Fibroblast of mammary gland (primary cell): ENCODE measurements at regions not wholly inside any gene's neighbourhood (a gene's known extent, or its start where the extent isn't known, plus 50 kb on each side); places are given as distances from the start of the nearest gene placed in this dataset.

Experiments
- DNase-seq: peaks from one replicate; pipeline ENCODE4 v3.0.0-alpha.2; 2010; ENCODE audit warnings: low read depth
- H3K4me3 ChIP-seq: 2 replicates; pipeline ENCODE4 v1.5.1; 2011; ENCODE audit warnings: low read depth, mild to moderate bottlenecking, low read length, moderate library complexity; ENCODE audit not compliant: control insufficient read depth
- TF ChIP-seq, protein P1 (sequence below): conservative IDR thresholded peaks from 2 replicates; pipeline ENCODE4 v1.5.1; 2011; ENCODE audit warnings: low read depth, low read length, inconsistent platforms; ENCODE audit not compliant: control insufficient read depth, insufficient read depth

DNA sequence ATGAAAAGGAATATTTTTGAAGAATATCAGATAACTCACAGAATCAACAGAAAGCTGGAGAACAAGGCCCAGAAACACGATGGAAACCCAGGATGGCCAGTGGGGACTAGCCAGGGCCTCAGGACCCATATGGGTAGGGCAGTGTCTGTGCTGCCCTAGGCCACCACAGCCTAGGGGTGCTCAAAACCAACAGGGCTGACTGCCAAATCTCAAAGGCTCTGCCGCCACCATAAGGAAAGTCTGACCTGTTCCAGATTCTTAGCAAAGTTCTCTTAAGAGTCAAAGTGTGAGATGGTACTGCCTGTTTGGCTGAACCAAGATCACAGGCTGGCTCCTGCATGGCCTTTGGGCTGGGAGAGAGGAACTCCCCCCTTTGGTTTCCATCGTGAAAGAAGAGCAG, 164.7 kb upstream of the CTTNBP2NL start:
- H3K4me3 ChIP-seq = no peak overlapping the region
- TF ChIP-seq, protein P1, sequence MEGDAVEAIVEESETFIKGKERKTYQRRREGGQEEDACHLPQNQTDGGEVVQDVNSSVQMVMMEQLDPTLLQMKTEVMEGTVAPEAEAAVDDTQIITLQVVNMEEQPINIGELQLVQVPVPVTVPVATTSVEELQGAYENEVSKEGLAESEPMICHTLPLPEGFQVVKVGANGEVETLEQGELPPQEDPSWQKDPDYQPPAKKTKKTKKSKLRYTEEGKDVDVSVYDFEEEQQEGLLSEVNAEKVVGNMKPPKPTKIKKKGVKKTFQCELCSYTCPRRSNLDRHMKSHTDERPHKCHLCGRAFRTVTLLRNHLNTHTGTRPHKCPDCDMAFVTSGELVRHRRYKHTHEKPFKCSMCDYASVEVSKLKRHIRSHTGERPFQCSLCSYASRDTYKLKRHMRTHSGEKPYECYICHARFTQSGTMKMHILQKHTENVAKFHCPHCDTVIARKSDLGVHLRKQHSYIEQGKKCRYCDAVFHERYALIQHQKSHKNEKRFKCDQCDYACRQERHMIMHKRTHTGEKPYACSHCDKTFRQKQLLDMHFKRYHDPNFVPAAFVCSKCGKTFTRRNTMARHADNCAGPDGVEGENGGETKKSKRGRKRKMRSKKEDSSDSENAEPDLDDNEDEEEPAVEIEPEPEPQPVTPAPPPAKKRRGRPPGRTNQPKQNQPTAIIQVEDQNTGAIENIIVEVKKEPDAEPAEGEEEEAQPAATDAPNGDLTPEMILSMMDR = no peak
- no peak for DNase-seq

DNA sequence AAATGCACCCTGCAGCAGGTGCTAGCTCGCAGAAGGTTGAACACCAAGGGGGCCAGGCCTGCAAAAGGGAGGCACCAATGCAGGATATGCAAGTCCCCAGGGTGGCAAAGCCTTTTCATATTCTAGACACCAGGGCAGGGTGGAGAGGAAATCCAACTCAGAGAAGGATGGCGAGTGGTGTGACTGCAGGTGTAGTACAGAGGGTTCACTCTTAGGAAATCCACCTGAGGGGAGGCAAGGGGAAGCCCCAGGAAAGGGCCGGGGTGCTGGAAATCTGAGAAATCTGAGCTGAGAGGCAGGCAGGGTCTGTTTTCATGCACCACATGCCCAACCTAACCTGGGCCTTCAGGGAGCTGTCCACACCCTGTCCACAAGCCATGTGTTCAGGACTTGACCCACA, 163.2 kb upstream of the CTTNBP2NL start:
- no peak for DNase-seq
- TF ChIP-seq, protein P1 = no peak
- no peak overlapping the region for H3K4me3 ChIP-seq

DNA sequence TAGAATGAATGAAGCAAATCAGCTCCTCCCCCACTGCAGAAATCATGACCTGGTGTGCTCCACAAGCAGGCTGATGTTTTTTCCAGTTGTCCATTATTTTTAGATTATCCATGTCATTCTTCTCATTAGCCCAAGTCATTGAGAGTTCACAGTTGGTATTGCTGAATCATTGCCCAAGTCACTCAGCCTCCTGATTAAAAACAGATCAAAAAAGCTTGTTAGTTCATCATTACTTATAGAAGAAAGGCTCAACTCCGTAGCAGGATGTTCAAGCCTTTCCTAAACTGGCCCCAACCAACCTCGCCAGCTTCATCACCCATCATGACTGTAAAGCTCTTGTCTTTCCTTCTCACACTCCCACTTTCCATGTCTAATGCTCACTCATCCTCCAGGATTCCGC, 161.3 kb upstream of the CTTNBP2NL start:
- TF ChIP-seq, protein P1 = no peak
- no peak for DNase-seq

DNA sequence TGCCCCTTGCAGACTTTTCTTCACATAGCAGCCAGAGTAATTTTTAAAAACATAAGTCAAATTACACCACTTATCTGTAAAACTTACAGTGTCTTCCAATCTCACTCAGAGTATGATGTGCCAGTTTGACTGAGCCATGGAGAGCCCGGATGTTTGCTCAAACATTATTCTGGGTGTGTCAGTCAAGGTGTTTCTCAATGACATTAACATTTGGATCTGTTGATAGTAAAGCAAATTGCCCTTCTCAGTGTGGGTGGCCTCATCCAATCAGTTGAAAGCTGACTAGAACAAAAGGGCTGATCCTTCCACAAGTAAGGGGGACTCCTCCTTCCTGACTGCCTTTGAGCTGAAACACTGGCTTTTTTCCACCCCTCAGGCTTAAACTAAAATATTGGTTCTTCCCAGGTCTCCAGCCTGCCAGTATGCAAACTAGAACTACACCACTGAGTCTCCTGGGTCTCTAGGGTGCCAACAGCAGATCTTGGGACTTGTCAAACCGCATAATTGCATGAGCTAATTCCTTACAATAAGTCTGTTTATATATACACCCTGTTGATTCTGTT, 157.9 kb upstream of the CTTNBP2NL start:
- TF ChIP-seq, protein P1 = no peak
- no peak for DNase-seq
- H3K4me3 ChIP-seq = no peak overlapping the region

More for the DNA sequence above, 161.3 kb upstream of the CTTNBP2NL start:
- H3K4me3 ChIP-seq = no peak overlapping the region

DNA sequence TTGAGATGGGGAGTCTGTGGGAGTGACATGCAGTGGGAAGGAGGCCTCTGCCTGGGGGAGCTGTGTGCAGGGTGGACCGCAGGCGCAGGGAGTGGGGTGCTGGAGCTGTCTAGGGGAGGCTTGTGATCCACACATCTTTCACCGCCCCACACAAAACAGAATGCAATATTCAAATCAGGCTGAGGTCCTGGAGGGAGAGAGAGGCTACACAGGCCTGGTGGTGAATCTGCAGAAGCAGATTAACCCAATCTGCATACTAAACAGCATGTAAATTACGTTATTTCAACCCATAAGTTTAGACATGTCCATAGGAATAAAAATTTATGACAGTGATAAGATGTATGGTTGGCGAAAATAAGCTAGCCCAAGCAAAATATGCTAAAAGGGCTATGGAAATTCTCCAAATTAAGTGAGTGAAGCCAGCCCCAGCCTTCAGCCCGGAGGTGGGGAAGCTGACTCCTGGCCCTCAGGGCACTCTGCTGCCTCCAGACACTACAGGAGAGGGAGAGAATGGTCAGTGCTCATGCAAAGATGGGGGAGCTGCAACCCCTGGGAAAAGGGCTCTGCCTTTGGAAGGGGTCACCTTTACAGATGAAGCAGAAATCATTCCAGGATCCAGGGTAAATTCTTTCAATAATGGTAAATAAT, 156.2 kb upstream of the CTTNBP2NL start:
- TF ChIP-seq, protein P1 = no peak
- DNase-seq = no peak
- no peak overlapping the region for H3K4me3 ChIP-seq

DNA sequence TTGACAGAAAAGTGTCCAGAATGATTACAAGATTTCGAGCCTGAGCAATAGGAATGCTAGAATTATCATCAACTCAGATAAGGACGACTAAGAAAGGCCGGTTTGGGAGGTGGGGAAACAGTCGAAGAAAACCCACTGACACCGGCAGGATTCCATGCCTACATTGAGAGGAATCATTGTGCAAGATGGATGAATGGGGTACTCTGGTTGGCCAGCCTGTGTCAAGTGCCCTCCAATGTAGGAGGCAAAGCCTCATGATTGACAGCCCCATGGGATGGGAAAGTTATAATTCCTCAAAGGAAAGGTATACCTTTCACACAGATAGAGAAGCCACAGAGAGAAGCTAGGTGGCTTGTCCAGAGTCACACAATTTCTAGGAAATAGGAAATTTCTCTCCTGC, 153.5 kb upstream of the CTTNBP2NL start:
- no peak overlapping the region for H3K4me3 ChIP-seq
- DNase-seq = no peak
- TF ChIP-seq, protein P1 = no peak

DNA sequence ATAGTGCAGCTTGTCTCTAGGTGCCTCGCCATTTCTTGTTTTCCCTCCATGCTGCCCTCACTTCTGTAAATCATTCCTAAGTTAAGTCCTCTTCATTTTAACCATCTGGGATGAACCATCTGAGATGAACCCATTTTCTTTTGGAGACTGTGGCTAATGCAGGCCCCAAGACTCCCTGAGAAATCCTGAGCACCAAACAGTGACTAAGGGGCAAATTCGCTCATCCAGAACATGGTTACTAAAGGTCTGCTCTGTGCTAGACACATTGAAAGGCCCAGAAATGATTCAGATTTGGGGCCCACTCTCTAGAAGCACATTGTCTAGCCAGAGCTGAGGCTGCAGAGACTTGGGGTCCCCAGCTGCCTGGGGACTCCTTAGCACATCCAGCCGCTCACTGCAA, 151.9 kb upstream of the CTTNBP2NL start:
- TF ChIP-seq, protein P1 = no peak
- no peak overlapping the region for H3K4me3 ChIP-seq
- DNase-seq = no peak
